ENCODE measurements at regions not wholly inside any gene's neighbourhood (a gene's known extent, or its start where the extent isn't known, plus 50 kb on each side); places are given as distances from the start of the nearest gene placed in this dataset.
"Not testable (repeated sequence)": the region's sequence is repeated elsewhere in the genome, so short reads cannot be mapped to it uniquely, and the experiment has no call there.

DNA sequence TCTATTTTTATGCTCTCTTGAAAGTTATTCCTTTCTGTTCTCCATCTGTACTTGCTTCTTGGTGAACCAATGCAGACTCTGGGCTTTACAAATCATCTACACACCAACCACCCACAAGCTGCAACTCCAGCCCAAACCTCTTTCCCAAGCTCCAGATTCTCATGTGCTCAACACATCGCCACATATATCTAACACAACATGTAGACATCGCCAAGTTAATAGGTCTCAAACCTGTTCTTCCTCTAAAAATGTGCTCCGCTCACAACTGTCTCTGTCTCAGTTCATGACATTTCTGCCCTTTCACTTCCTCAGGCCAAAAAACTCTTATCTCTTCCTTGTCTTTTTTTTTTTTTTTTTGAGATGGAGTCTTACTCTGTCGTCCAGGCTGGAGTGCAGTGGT lies 95.7 kb upstream of the EEPD1 start:
- Histone ChIP-seq H3K4me1 (no peaks in the 10 kb centered on the region), H3K4me3 (no peak overlapping the region), H3K36me3 (no peaks in the 10 kb centered on the region), H3K27me3 (no peaks in the 10 kb centered on the region), H3K9me3 (no peaks in the 10 kb centered on the region), H3K27ac (no peak overlapping the region)
- DNase-seq (no peak), ATAC-seq (no peak)
- no peak for TF ChIP-seq POLR2A (IDR thresholded peaks at IDR 0.05)
- TF ChIP-seq, protein P1, sequence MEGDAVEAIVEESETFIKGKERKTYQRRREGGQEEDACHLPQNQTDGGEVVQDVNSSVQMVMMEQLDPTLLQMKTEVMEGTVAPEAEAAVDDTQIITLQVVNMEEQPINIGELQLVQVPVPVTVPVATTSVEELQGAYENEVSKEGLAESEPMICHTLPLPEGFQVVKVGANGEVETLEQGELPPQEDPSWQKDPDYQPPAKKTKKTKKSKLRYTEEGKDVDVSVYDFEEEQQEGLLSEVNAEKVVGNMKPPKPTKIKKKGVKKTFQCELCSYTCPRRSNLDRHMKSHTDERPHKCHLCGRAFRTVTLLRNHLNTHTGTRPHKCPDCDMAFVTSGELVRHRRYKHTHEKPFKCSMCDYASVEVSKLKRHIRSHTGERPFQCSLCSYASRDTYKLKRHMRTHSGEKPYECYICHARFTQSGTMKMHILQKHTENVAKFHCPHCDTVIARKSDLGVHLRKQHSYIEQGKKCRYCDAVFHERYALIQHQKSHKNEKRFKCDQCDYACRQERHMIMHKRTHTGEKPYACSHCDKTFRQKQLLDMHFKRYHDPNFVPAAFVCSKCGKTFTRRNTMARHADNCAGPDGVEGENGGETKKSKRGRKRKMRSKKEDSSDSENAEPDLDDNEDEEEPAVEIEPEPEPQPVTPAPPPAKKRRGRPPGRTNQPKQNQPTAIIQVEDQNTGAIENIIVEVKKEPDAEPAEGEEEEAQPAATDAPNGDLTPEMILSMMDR (IDR thresholded peaks at IDR 0.05), result no peak
- intact Hi-C loops (cut with DNase I), result no loop called here
- 64% methylated on average over 4 of the region's 4 CpGs for WGBS (ENCODE audit: insufficient coverage, low coverage, low lambda C conversion rate, missing lambda C conversion rate)

DNA sequence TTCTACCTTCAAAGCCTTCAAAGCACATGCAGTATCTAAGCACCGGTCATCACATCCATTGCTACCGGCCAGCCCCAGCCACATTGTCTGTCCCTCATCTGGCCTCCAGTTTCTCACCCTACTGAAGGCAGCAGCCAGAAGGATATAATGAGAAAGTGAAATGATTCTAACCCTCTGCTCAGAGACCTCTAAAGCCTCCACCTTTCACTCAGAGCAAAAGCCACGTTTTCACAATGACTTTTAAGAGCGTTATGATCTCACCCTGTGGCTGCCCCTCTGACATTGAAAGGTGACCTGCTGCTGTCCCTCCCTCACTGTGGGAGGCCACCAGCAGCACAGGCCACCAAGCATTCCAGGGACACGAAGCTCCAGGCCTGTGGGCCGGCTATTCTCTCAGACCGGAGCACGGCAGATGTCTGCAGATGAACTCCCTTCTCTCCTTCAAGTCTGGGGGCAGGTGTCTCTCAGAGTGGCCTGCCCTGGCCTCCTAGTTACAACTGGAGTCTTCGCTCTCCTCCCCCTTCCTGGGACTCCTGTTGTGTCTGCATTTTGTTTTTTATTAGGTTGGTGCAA lies 94.9 kb upstream of the EEPD1 start:
- Histone ChIP-seq H3K27ac (no peak overlapping the region), H3K27me3 (no peaks in the 10 kb centered on the region), H3K4me1 (no peaks in the 10 kb centered on the region), H3K9me3 (no peaks in the 10 kb centered on the region), H3K36me3 (no peaks in the 10 kb centered on the region), H3K4me3 (no peak overlapping the region)
- DNase-seq (no peak), ATAC-seq (no peak)
- no peak for TF ChIP-seq POLR2A (IDR thresholded peaks at IDR 0.05)
- TF ChIP-seq, protein P1 (IDR thresholded peaks at IDR 0.05), result no peak
- intact Hi-C loops (cut with DNase I), result no loop called here
- 79% methylated on average over 6 of the region's 9 CpGs for WGBS (ENCODE audit: insufficient coverage, low coverage, low lambda C conversion rate, missing lambda C conversion rate)

DNA sequence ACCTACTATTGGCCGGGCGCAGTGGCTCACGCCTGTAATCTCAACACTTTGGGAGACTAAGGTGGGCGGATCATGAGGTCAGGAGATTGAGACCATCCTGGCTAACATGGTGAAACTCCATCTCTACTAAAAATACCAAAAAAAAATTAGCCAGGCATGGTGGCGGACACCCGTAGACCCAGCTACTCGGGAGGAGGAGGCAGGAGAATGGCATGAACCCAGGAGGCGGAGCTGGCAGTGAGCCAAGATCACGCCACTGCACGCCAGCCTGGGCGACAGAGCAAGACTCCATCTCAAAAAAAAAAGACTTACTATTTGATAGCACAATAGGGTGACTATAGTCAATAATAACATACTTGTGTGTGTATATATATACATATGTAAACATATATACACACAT lies 92.7 kb upstream of the EEPD1 start:
- 66% methylated on average over 11 of the region's 11 CpGs for WGBS (ENCODE audit: insufficient coverage, low coverage, low lambda C conversion rate, missing lambda C conversion rate)
- not testable (repeated sequence) for ATAC-seq

DNA sequence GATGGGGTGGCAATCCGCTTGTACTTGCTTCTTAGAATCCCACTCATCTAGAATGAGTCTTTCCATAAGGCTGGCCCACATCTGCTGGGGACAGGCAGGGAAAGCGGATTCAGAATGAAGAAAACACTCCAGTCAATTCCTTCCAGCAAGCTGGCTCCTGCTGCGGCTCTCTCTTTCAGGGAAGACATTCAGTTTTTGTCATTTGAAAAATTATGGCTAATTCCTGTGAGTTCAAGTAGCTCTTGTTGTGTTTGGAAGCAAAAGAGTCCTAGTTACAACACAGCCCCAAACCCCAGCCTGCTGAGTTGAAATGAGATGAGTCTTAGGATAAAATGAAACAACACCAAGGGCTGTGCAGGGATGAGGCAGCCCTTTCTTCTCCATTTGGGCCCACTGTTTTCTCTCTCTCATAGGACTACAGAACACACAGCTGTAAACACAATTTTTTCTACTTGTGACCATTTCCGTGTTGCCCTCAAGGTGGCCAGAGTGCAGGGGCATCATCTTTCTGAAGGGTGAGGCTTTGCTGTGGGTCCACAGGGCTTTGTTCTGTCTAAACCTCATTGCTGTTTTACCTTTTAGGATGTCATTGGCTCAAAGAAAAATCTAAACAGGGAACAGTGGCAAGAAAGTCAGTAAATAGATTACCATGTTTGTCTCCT lies 90.8 kb upstream of the EEPD1 start:
- Histone ChIP-seq H3K27me3 (no peaks in the 10 kb centered on the region), H3K4me3 (no peak overlapping the region), H3K9me3 (no peaks in the 10 kb centered on the region), H3K4me1 (peaks cover 0 to 9% (median 0%) of the 10 kb centered on the region in 4 donors), H3K36me3 (no peaks in the 10 kb centered on the region), H3K27ac (no peak overlapping the region)
- TF ChIP-seq, protein P1 (IDR thresholded peaks at IDR 0.05), result no peak
- no peak for TF ChIP-seq POLR2A (IDR thresholded peaks at IDR 0.05)
- DNase-seq (no peak), ATAC-seq (no peak)
- WGBS (ENCODE audit: insufficient coverage, low coverage, low lambda C conversion rate, missing lambda C conversion rate), result 83% methylated on average over 1 of the region's 4 CpGs
- intact Hi-C loops (cut with DNase I), result no loop called here

More for the DNA sequence above, 92.7 kb upstream of the EEPD1 start:
- intact Hi-C loops (cut with DNase I); H3K27ac ChIP-seq; H3K27me3 ChIP-seq; DNase-seq; H3K36me3 ChIP-seq; H3K4me1 ChIP-seq; H3K4me3 ChIP-seq; H3K9me3 ChIP-seq: not testable (repeated sequence)

DNA sequence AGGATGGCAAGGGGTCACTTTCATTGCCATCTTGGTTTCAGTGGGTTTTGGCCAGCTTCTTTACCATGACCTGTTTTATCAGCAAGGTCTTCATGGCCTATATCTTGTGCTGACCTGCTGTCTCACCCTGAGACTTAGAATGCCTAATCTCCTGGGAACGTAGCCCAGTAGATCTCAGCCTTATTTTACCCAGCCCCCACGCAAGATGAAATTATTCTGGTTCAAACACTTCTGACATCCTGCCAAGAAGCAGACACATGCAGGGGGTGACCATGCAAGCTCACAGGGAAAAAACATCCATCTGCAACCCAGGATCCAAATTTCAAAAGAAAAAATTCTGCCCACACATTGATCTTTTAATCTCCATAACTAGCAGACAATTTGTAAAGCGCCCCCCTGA lies 88.4 kb upstream of the EEPD1 start:
- Histone ChIP-seq H3K27ac (no peak overlapping the region), H3K4me3 (no peak overlapping the region), H3K27me3 (no peaks in the 10 kb centered on the region), H3K36me3 (no peaks in the 10 kb centered on the region), H3K9me3 (no peaks in the 10 kb centered on the region), H3K4me1 (peaks cover 0 to 9% (median 0%) of the 10 kb centered on the region in 4 donors)
- no peak for TF ChIP-seq POLR2A (IDR thresholded peaks at IDR 0.05)
- TF ChIP-seq, protein P1 (IDR thresholded peaks at IDR 0.05), result no peak
- 73% methylated on average over 2 of the region's 3 CpGs for WGBS (ENCODE audit: insufficient coverage, low coverage, low lambda C conversion rate, missing lambda C conversion rate)
- intact Hi-C loops (cut with DNase I), result no loop called here
- no peak for DNase-seq
- no peak for ATAC-seq

DNA sequence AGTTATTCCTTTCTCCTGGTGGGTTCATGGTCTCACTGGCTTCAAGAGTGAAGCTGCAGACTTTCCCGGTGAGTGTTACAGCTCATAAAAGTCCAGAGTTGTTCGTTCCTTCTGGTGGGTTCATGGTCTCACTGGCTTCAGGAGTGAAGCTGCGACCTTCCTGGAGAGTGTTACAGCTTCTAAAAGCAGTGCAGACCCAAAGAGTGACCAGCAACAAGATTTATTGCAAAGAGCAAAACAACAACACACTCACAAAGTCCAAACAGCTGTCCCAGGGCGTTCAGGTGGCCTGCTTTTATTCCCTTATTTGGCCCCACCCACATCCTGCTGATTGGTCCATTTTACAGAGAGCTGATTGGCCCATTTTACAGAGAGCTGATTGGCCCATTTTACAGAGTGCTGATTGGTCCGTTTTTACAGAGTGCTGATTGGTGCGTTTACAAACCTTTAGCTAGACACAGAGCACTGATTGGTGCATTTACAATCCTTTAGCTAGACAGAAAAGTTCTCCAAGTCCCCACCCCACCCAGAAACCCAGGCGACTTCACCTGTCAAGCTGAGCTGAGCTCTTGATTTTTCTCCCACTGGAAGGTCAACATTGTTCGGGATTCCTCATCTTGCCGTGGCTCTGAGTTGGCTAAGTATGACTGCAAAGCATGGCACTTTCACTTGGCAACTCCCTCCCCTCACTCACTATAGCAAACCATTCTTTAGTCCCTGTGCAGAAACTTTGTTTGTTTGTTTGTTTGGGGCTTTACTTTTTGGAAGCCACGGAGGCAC lies 87.3 kb upstream of the EEPD1 start:
- peak; percentile 70 to 80 (median 76) for ATAC-seq
- H3K4me3 ChIP-seq; H3K4me1 ChIP-seq; H3K27ac ChIP-seq; H3K36me3 ChIP-seq; H3K27me3 ChIP-seq; intact Hi-C loops (cut with DNase I); H3K9me3 ChIP-seq; DNase-seq: not testable (repeated sequence)
- WGBS (ENCODE audit: insufficient coverage, low coverage, low lambda C conversion rate, missing lambda C conversion rate), result 59% methylated on average over 6 of the region's 10 CpGs
